Peyer's patch (tissue), 4 donors: ENCODE measurements at regions not wholly inside any gene's neighbourhood (a gene's known extent, or its start where the extent isn't known, plus 50 kb on each side); places are given as distances from the start of the nearest gene placed in this dataset.
"Not testable (repeated sequence)": the region's sequence is repeated elsewhere in the genome, so short reads cannot be mapped to it uniquely, and the experiment has no call there.

Experiments
- DNase-seq, 3 donors: peaks; one replicate each; pipeline ENCODE4 v3.0.0-alpha.2; 2017 to 2019
- H3K27ac ChIP-seq, 4 donors: fragments of 200-600 bp; sonication (generic); one replicate each; pipeline ENCODE4 v1.5.1; 2016 to 2019
- H3K27me3 ChIP-seq, 2 donors: fragments of 200-600 bp; sonication (generic); one replicate each; pipeline ENCODE4 v1.5.1; 2019
- H3K36me3 ChIP-seq, 3 donors: fragments of 200-600 bp; sonication (generic); one replicate each; pipeline ENCODE4 v1.5.1; 2016 to 2019
- H3K4me1 ChIP-seq, 4 donors: fragments of 200-600 bp; sonication (generic); one replicate each; pipeline ENCODE4 v1.5.1; 2016 to 2019
- H3K4me3 ChIP-seq, 4 donors: fragments of 200-600 bp; sonication (generic); 1 replicate in 3 of 4; 2 replicates in 1 of 4; pipeline ENCODE4 v1.5.1; 2016 to 2019; ENCODE audit warnings: mild to moderate bottlenecking in 1 of 4
- H3K9me3 ChIP-seq, 4 donors: fragments of 200-600 bp; sonication (generic); one replicate each; pipeline ENCODE4 v1.5.1; 2016 to 2019; ENCODE audit warnings: mild to moderate bottlenecking in 1 of 4
- CTCF ChIP-seq, 6 experiments: fragments of 450-650 bp in 4 of 6; fragments of 200-600 bp in 2 of 6; sonication (generic) in 1 of 6; IDR thresholded peaks; one replicate each; pipeline ENCODE4 v1.5.1; 2017 to 2019; ENCODE audit warnings: antibody characterized with exemption in 6 of 6, mild to moderate bottlenecking in 3 of 6, moderate library complexity in 1 of 6
- POLR2A ChIP-seq, 2 donors: fragments of 450-650 bp; IDR thresholded peaks; one replicate each; pipeline ENCODE4 v1.5.1; 2017; ENCODE audit warnings: antibody characterized with exemption in 2 of 2, mild to moderate bottlenecking in 2 of 2, moderate library complexity in 2 of 2

GRCh38 chr18:34514957-34515356 lies 195.1 kb upstream of the DTNA start:
- no peaks in the 10 kb centered on the region for H3K36me3 ChIP-seq
- no peak for DNase-seq
- no peak overlapping the region for H3K4me3 ChIP-seq
- no peaks in the 10 kb centered on the region for H3K9me3 ChIP-seq
- TF ChIP-seq CTCF (IDR thresholded peaks at IDR 0.05): no peak
- no peak for TF ChIP-seq POLR2A (IDR thresholded peaks at IDR 0.05)
- no peak overlapping the region for H3K27ac ChIP-seq
- no peaks in the 10 kb centered on the region for H3K27me3 ChIP-seq
- no peaks in the 10 kb centered on the region for H3K4me1 ChIP-seq

DNA sequence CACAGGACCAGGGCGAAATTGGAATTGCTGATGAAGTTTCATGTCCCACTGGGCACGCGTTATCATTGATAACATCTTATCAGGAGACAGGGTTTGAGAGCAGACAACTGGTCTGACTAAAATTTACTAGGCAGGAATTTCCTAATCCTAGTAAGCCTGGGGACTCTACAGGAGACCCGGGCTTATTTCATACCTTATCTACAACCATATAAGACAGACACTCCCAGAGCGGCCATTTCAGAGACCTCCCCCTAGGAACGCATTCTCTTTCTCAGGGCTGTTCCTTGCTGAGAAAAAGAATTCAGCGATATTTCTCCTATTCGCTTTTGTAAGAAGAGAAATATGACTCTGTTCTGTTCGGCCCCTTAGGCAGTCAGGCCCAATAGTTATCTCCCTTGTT lies 193.7 kb upstream of the DTNA start:
- not testable (repeated sequence) for H3K36me3 ChIP-seq, H3K4me3 ChIP-seq, DNase-seq, H3K27ac ChIP-seq, H3K4me1 ChIP-seq, H3K27me3 ChIP-seq, H3K9me3 ChIP-seq

DNA sequence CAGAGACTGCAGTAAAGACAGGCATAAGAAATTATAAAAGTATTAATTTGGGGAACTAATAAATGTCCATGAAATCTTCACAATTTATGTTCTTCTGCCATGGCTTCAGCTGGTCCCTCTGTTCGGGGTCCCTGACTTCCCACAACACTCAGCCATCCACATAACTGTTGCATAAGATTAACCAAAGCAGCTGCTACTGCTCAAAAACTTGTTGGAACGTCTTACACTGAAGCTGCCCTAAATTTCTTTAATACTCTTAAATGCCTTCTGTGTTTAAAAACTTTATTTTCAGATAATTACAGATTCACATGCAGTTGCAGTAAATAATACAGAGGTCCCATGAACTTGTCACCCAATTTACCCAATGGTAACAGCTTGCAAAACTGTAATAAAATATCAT lies 193.1 kb upstream of the DTNA start:
- not testable (repeated sequence) for H3K36me3 ChIP-seq, H3K27ac ChIP-seq, H3K9me3 ChIP-seq, H3K4me3 ChIP-seq, H3K4me1 ChIP-seq, DNase-seq, H3K27me3 ChIP-seq

- Histone ChIP-seq H3K4me1 (no peaks in the 10 kb centered on the region), H3K27me3 (no peaks in the 10 kb centered on the region), H3K9me3 (no peaks in the 10 kb centered on the region), H3K4me3 (no peak overlapping the region), H3K36me3 (no peaks in the 10 kb centered on the region), H3K27ac (no peak overlapping the region)
- no peak for TF ChIP-seq CTCF (IDR thresholded peaks at IDR 0.05)
- no peak for TF ChIP-seq POLR2A (IDR thresholded peaks at IDR 0.05)
- DNase-seq: no peak
These were observed 189.1 kb upstream of the DTNA start for GRCh38 chr18:34521040-34521439.

- H3K36me3 ChIP-seq: no peaks in the 10 kb centered on the region
These were observed 187.5 kb upstream of the DTNA start for GRCh38 chr18:34522603-34523002.

GRCh38 chr18:34525244-34525643 lies 184.9 kb upstream of the DTNA start:
- no peaks in the 10 kb centered on the region for H3K4me1 ChIP-seq
- H3K9me3 ChIP-seq: no peaks in the 10 kb centered on the region
- DNase-seq: no peak
- H3K4me3 ChIP-seq: no peak overlapping the region
- TF ChIP-seq CTCF (IDR thresholded peaks at IDR 0.05) (no peak), POLR2A (IDR thresholded peaks at IDR 0.05) (no peak)
- no peaks in the 10 kb centered on the region for H3K27me3 ChIP-seq
- no peaks in the 10 kb centered on the region for H3K36me3 ChIP-seq
- H3K27ac ChIP-seq: no peak overlapping the region

More at GRCh38 chr18:34522603-34523002, 187.5 kb upstream of the DTNA start:
- H3K4me3 ChIP-seq: no peak overlapping the region
- no peaks in the 10 kb centered on the region for H3K27me3 ChIP-seq
- H3K9me3 ChIP-seq: no peaks in the 10 kb centered on the region
- H3K27ac ChIP-seq: no peak overlapping the region
- DNase-seq: no peak
- no peaks in the 10 kb centered on the region for H3K4me1 ChIP-seq
- TF ChIP-seq CTCF (IDR thresholded peaks at IDR 0.05) (no peak), POLR2A (IDR thresholded peaks at IDR 0.05) (no peak)

DNA sequence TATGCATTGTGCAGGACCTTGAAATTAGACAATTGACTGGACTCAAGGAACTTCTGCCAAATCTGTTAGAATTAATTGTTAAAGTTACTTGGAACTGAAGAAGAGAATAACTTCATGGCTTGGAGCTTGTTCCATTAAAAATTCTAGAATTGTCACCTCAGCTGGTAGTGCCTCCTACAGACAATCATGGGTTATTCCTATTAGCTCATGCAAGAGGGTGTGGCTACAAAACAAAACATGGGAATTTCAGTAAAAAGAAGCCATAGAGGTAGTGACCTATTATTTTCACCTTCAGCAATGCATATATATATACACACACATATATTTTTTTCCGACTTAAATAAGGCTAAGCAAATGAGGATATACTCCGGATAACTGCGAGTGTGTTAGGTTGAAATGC lies 181.9 kb upstream of the DTNA start:
- Histone ChIP-seq H3K27me3 (no peaks in the 10 kb centered on the region), H3K36me3 (no peaks in the 10 kb centered on the region), H3K4me1 (no peaks in the 10 kb centered on the region), H3K27ac (no peak overlapping the region), H3K4me3 (no peak overlapping the region), H3K9me3 (no peaks in the 10 kb centered on the region)
- TF ChIP-seq POLR2A (IDR thresholded peaks at IDR 0.05): no peak
- no peak for TF ChIP-seq CTCF (IDR thresholded peaks at IDR 0.05)
- no peak for DNase-seq
